B cell (primary cell): ENCODE measurements at regions not wholly inside any gene's neighbourhood (a gene's known extent, or its start where the extent isn't known, plus 50 kb on each side); places are given as distances from the start of the nearest gene placed in this dataset.
"Not testable (repeated sequence)": the region's sequence is repeated elsewhere in the genome, so short reads cannot be mapped to it uniquely, and the experiment has no call there.

Source experiments
- ATAC-seq: fragments of 200-7000 bp; cut with Tn5 transposase; one replicate; pipeline ENCODE4 v1.10.0; 2021; ENCODE audit warnings: low read depth, mild to moderate bottlenecking, moderate number of reproducible peaks, moderate library complexity
- CTCF ChIA-PET: fragments of 350-600 bp; sonication (Branson Sonifier 250); formaldehyde crosslinking; loops from one replicate; lab custom pipeline; 2021; ENCODE audit warnings: antibody characterized with exemption, inconsistent platforms; lab: Charles Lee
- POLR2A ChIA-PET: fragments of 350-600 bp; sonication (Branson Sonifier 250); formaldehyde crosslinking; loops from one replicate; lab custom pipeline; 2021; ENCODE audit warnings: antibody characterized with exemption; lab: Charles Lee
- DNase-seq: peaks from one replicate; pipeline ENCODE4 v3.0.0; 2013
- H2AFZ ChIP-seq: 2 replicates; pipeline ENCODE4 v1.6.1; 2012; ENCODE audit warnings: mild to moderate bottlenecking, low read depth, low read length; ENCODE audit not compliant: insufficient read depth, poor library complexity, severe bottlenecking
- H3K27ac ChIP-seq, 2 donors: 1 replicate in 1 of 2; 2 replicates in 1 of 2; pipeline ENCODE4 v1.5.1; 2012 to 2013; ENCODE audit warnings: low read length in 2 of 2, mild to moderate bottlenecking in 2 of 2, moderate library complexity in 1 of 2
- H3K27me3 ChIP-seq, 4 experiments: fragments of 200-600 bp in 1 of 4; sonication (generic) in 1 of 4; replicated peaks in 1 of 4; 1 replicate in 2 of 4; 2 replicates in 2 of 4; pipeline versions ENCODE4 v1.6.1 to v1.7.0; 2013 to 2016; ENCODE audit warnings: low read length in 3 of 4, mild to moderate bottlenecking in 2 of 4, mixed read lengths in 1 of 4, moderate library complexity in 1 of 4; ENCODE audit not compliant: insufficient read depth in 4 of 4, control insufficient read depth in 3 of 4; ENCODE audit errors: control extremely low read depth in 1 of 4
- H3K36me3 ChIP-seq, 2 experiments: replicated peaks in 1 of 2; 1 replicate in 1 of 2; 2 replicates in 1 of 2; pipeline versions ENCODE4 v1.6.1 to v1.7.1; 2013; ENCODE audit warnings: low read length in 1 of 2; ENCODE audit not compliant: insufficient read depth in 2 of 2, control insufficient read depth in 1 of 2; ENCODE audit errors: control extremely low read depth in 1 of 2, extremely low read depth in 1 of 2
- H3K4me1 ChIP-seq, 2 donors: fragments of 200-600 bp in 1 of 2; sonication (generic) in 1 of 2; 1 replicate in 1 of 2; 2 replicates in 1 of 2; pipeline versions ENCODE4 v1.5.1 to v1.6.1; 2013 to 2017; ENCODE audit warnings: low read length in 2 of 2; ENCODE audit not compliant: control insufficient read depth in 2 of 2, insufficient read depth in 2 of 2
- H3K4me2 ChIP-seq: replicated peaks from 2 replicates; pipeline ENCODE3; 2012; ENCODE audit warnings: mild to moderate bottlenecking, low read depth, low read length; ENCODE audit not compliant: poor library complexity, severe bottlenecking
- H3K4me3 ChIP-seq, 5 experiments: fragments of 200-600 bp in 1 of 5; sonication (generic) in 1 of 5; 1 replicate in 3 of 5; 2 replicates in 2 of 5; pipeline versions ENCODE4 v1.5.1 to v1.7.0; 2011 to 2016; ENCODE audit warnings: low read length in 4 of 5, mild to moderate bottlenecking in 4 of 5, low read depth in 2 of 5, control low read depth in 1 of 5, moderate library complexity in 1 of 5; ENCODE audit not compliant: insufficient read depth in 1 of 5; ENCODE audit errors: control extremely low read depth in 1 of 5, extremely low read depth in 1 of 5
- H3K79me2 ChIP-seq: fragments of 200-600 bp; sonication (generic); one replicate; pipeline ENCODE4 v1.6.0; 2016; ENCODE audit warnings: low read length; ENCODE audit not compliant: control insufficient read depth, insufficient read depth
- H3K9ac ChIP-seq: fragments of 200-600 bp; sonication (generic); 2 replicates; pipeline ENCODE4 v1.6.1; 2017; ENCODE audit warnings: mild to moderate bottlenecking, low read length, moderate library complexity
- H3K9me3 ChIP-seq, 3 donors: one replicate each; pipeline versions ENCODE4 v1.6.1 to v1.7.1; 2013; ENCODE audit warnings: low read length in 2 of 3; ENCODE audit not compliant: control insufficient read depth in 2 of 3, insufficient read depth in 1 of 3; ENCODE audit errors: control extremely low read depth in 1 of 3
- H4K20me1 ChIP-seq: 2 replicates; pipeline ENCODE4 v1.6.0; 2012; ENCODE audit warnings: mild to moderate bottlenecking, low read length; ENCODE audit not compliant: insufficient read depth, control insufficient read depth, poor library complexity, severe bottlenecking
- H3K27ac Mint-ChIP-seq: one replicate; pipeline ENCODE4 v1.8.0; 2021; ENCODE audit warnings: mixed read lengths
- H3K27me3 Mint-ChIP-seq: one replicate; pipeline ENCODE4 v1.8.0; 2021; ENCODE audit warnings: mixed read lengths
- H3K4me1 Mint-ChIP-seq: one replicate; pipeline ENCODE4 v1.8.0; 2021; ENCODE audit warnings: mixed read lengths
- H3K4me3 Mint-ChIP-seq: one replicate; pipeline ENCODE4 v1.8.0; 2021; ENCODE audit warnings: mixed read lengths
- H3K9me3 Mint-ChIP-seq: one replicate; pipeline ENCODE4 v1.8.0; 2022; ENCODE audit warnings: mixed read lengths; ENCODE audit not compliant: insufficient read depth
- EZH2 ChIP-seq: IDR thresholded peaks from 2 replicates; pipeline ENCODE4 v1.6.1; 2012; ENCODE audit warnings: borderline replicate concordance, low read depth, mild to moderate bottlenecking, moderate library complexity, low read length; ENCODE audit not compliant: insufficient read depth, poor library complexity, severe bottlenecking
- WGBS: methylation state at CpG from one replicate; pipeline ENCODE4 v1.1.5; 2013; ENCODE audit warnings: missing lambda C conversion rate; ENCODE audit not compliant: insufficient coverage; 5-methylcytosine and 5-hydroxymethylcytosine counted together
- intact Hi-C: fragments of 100-400 bp; cut with micrococcal nuclease; formaldehyde crosslinking; loops from one replicate; pipeline ENCODE4 v1.10.0; 2022
- TF ChIP-seq, protein P1 (sequence below): fragments of 200-600 bp; IDR thresholded peaks from one replicate; pipeline ENCODE4 v1.8.0; 2022; ENCODE audit warnings: antibody characterized with exemption, mild to moderate bottlenecking

DNA sequence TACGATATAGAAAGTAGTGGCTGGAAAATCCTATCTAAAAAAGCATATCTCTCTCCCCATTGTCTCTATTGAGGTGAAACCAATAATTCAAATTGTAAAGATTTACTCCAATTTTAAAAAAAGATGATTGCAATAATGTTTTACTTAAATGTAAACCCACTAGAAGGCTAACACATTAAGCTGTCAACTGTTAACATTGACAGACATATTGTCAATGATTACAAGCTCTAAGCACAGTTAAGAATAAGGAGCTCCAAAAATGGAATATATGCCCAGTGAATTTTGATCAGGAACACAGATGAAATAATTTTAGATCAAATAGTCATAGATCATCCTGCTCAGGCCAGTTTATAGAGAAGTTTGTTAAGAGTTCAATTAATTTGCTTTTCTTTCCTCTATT, 123.6 kb upstream of the NETO1 start:
- Histone ChIP-seq H3K4me1 (no peaks in the 10 kb centered on the region), H3K9me3 (peaks cover 0 to 3% (median 0%) of the 10 kb centered on the region in 3 donors), H4K20me1 (no peaks in the 10 kb centered on the region), H3K4me3 (no peak overlapping the region), H3K27ac (no peak overlapping the region), H3K9ac (no peak overlapping the region), H3K27me3 (no peaks in the 10 kb centered on the region), H3K36me3 (no peaks in the 10 kb centered on the region), H2AFZ (no peak overlapping the region), H3K4me2 (no peak overlapping the region), H3K79me2 (no peaks in the 10 kb centered on the region)
- ChIA-PET CTCF (no interaction called here), POLR2A (no interaction called here)
- intact Hi-C loops: no loop called here
- ATAC-seq (no peak), DNase-seq (no peak)
- Mint-ChIP-seq H3K27ac (no peak overlapping the region), H3K4me3 (no peak overlapping the region), H3K4me1 (no peaks in the 10 kb centered on the region), H3K9me3 (peaks cover 2% of the 10 kb centered on the region), H3K27me3 (no peaks in the 10 kb centered on the region)
- no peak for TF ChIP-seq EZH2
- TF ChIP-seq, protein P1, sequence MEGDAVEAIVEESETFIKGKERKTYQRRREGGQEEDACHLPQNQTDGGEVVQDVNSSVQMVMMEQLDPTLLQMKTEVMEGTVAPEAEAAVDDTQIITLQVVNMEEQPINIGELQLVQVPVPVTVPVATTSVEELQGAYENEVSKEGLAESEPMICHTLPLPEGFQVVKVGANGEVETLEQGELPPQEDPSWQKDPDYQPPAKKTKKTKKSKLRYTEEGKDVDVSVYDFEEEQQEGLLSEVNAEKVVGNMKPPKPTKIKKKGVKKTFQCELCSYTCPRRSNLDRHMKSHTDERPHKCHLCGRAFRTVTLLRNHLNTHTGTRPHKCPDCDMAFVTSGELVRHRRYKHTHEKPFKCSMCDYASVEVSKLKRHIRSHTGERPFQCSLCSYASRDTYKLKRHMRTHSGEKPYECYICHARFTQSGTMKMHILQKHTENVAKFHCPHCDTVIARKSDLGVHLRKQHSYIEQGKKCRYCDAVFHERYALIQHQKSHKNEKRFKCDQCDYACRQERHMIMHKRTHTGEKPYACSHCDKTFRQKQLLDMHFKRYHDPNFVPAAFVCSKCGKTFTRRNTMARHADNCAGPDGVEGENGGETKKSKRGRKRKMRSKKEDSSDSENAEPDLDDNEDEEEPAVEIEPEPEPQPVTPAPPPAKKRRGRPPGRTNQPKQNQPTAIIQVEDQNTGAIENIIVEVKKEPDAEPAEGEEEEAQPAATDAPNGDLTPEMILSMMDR: no peak
- no CpG with 5 or more reads among the region's 1 CpG for WGBS

DNA sequence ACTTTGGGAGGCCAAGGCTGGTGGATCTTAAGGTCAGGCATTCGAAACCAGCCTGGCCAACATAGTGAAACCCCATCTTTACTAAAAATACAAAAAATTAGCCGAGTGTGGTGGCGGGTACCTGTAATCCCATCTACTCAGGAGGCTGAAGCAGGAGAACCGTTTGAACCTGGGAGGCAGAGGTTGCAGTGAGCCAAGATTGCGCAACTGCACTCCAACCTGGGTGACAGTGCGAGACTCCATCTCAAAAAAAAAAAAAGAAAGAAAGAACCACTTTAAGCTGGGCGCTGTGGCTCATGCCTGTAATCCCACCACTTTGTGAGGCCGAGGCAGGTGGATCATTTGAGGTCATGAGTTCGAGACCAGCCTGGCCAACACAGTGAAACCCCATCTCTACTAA, 119.8 kb upstream of the NETO1 start:
- H3K4me2 ChIP-seq, H2AFZ ChIP-seq, H3K27me3 ChIP-seq, H3K4me3 ChIP-seq, H3K27ac ChIP-seq, H3K4me1 Mint-ChIP-seq, POLR2A ChIA-PET, H3K27me3 Mint-ChIP-seq, intact Hi-C loops, H4K20me1 ChIP-seq, H3K9me3 Mint-ChIP-seq, H3K9ac ChIP-seq, H3K4me1 ChIP-seq, H3K79me2 ChIP-seq, H3K27ac Mint-ChIP-seq, ATAC-seq, H3K4me3 Mint-ChIP-seq, H3K36me3 ChIP-seq, CTCF ChIA-PET, DNase-seq: not testable (repeated sequence)
- H3K9me3 ChIP-seq: peaks cover 3 to 15% (median 12%) of the 10 kb centered on the region in 3 donors
- WGBS: 86% methylated on average over 6 of the region's 9 CpGs
